ENCODE measurements at regions not wholly inside any gene's neighbourhood (a gene's known extent, or its start where the extent isn't known, plus 50 kb on each side); places are given as distances from the start of the nearest gene placed in this dataset.

- TF ChIP-seq EZH2 (IDR thresholded peaks at IDR 0.05) (no peak), EZH2phosphoT487 (IDR thresholded peaks at IDR 0.05) (no peak), CTCF (IDR thresholded peaks at IDR 0.05) (no peak)
Measured at GRCh38 chr18:39326772-39327171, 1761.2 kb upstream of the CELF4 start.
